Osteocyte (in vitro differentiated cells): ENCODE measurements at regions not wholly inside any gene's neighbourhood (a gene's known extent, or its start where the extent isn't known, plus 50 kb on each side); places are given as distances from the start of the nearest gene placed in this dataset.

ENCODE experiments used
- DNase-seq: peaks from one replicate; pipeline ENCODE4 v3.0.0; 2021; ENCODE audit warnings: mixed read lengths; ENCODE audit not compliant: unreplicated experiment; ENCODE audit errors: extremely low spot score
- H3K27ac Mint-ChIP-seq: one replicate; pipeline ENCODE4 v1.8.0; 2021; ENCODE audit warnings: mild to moderate bottlenecking, mixed read lengths; ENCODE audit not compliant: unreplicated experiment
- H3K27me3 Mint-ChIP-seq: one replicate; pipeline ENCODE4 v1.8.0; 2021; ENCODE audit warnings: mixed read lengths; ENCODE audit not compliant: unreplicated experiment
- H3K36me3 Mint-ChIP-seq: one replicate; pipeline ENCODE4 v1.8.0; 2021; ENCODE audit warnings: mixed read lengths; ENCODE audit not compliant: unreplicated experiment
- H3K4me1 Mint-ChIP-seq: one replicate; pipeline ENCODE4 v1.8.0; 2021; ENCODE audit warnings: mixed read lengths; ENCODE audit not compliant: unreplicated experiment
- H3K4me3 Mint-ChIP-seq: one replicate; pipeline ENCODE4 v1.8.0; 2021; ENCODE audit warnings: mild to moderate bottlenecking, moderate library complexity, mixed read lengths; ENCODE audit not compliant: unreplicated experiment
- H3K9me3 Mint-ChIP-seq: one replicate; pipeline ENCODE4 v1.8.0; 2021; ENCODE audit warnings: mixed read lengths; ENCODE audit not compliant: unreplicated experiment
- TF ChIP-seq, protein P1 (sequence below): fragments of 200-600 bp; sonication (generic); IDR thresholded peaks from 2 replicates; pipeline ENCODE4 v1.5.0; 2021; ENCODE audit warnings: antibody characterized with exemption, mild to moderate bottlenecking, moderate library complexity

DNA sequence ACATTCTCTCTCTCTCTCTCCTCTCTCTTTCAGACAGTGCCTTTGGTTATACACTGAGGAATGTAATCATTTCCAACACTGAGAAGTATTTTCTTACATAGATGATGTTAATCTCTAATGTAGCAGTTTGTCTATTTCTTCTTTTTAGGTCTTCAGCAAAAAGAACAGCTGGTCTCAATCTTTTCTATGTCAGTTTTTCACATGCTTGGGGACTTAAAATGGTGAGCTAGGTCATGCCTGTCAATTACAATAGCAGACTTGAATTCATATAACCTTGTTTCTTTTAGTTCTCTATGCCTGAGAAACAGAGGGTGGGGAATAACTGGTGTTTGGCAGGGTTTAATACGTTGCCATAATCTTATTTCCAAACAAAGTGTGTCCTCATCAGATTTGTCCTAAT, 786.2 kb downstream of the SQOR start:
- Mint-ChIP-seq H3K9me3 (peaks cover 23% of the 10 kb centered on the region), H3K4me3 (no peak overlapping the region), H3K36me3 (no peaks in the 10 kb centered on the region), H3K4me1 (no peaks in the 10 kb centered on the region), H3K27ac (no peak overlapping the region), H3K27me3 (no peaks in the 10 kb centered on the region)
- TF ChIP-seq, protein P1, sequence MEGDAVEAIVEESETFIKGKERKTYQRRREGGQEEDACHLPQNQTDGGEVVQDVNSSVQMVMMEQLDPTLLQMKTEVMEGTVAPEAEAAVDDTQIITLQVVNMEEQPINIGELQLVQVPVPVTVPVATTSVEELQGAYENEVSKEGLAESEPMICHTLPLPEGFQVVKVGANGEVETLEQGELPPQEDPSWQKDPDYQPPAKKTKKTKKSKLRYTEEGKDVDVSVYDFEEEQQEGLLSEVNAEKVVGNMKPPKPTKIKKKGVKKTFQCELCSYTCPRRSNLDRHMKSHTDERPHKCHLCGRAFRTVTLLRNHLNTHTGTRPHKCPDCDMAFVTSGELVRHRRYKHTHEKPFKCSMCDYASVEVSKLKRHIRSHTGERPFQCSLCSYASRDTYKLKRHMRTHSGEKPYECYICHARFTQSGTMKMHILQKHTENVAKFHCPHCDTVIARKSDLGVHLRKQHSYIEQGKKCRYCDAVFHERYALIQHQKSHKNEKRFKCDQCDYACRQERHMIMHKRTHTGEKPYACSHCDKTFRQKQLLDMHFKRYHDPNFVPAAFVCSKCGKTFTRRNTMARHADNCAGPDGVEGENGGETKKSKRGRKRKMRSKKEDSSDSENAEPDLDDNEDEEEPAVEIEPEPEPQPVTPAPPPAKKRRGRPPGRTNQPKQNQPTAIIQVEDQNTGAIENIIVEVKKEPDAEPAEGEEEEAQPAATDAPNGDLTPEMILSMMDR = no peak
- no peak for DNase-seq

DNA sequence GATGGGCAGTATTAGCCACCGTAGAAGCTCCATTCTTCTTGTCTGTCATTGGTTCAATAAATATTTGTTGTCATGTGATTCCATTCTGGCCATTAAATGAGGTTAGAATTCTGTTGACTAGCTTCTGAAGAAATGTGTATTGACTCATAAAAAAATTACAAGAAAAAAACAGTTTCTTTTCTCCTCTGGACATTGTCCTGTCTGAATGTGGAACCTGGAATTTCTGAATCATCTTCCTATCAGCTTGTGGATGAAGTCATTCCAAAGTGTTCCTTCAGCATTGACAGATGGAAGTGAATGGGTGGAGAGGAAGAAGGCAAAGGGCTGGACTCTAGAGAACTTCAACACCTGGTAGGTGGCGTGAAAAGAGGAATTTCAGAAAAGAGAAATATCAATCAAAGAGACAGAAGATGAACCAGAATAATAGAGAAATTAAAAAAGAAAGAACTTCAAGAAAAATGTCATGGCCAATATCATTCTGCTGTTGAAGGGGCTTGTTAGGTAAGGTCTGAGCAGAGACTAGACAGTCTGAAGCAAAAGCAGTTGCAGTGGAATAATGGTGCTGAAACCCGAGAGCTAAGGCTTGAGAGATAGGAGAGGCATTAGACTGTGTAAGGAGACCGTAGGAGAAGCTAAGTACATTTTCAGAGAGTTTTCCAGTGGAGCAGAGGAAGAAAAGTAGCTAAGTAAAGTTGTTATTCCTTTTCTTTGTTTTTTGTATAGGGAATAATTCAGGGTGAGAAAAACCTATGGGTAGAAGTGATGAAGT, 806.6 kb downstream of the SQOR start:
- H3K4me1 Mint-ChIP-seq = no peaks in the 10 kb centered on the region
- peaks cover 20% of the 10 kb centered on the region for H3K9me3 Mint-ChIP-seq
- H3K4me3 Mint-ChIP-seq = no peak overlapping the region
- no peak for DNase-seq
- H3K27ac Mint-ChIP-seq = no peak overlapping the region
- TF ChIP-seq, protein P1 = no peak
- H3K36me3 Mint-ChIP-seq = no peaks in the 10 kb centered on the region
- H3K27me3 Mint-ChIP-seq = no peaks in the 10 kb centered on the region

DNA sequence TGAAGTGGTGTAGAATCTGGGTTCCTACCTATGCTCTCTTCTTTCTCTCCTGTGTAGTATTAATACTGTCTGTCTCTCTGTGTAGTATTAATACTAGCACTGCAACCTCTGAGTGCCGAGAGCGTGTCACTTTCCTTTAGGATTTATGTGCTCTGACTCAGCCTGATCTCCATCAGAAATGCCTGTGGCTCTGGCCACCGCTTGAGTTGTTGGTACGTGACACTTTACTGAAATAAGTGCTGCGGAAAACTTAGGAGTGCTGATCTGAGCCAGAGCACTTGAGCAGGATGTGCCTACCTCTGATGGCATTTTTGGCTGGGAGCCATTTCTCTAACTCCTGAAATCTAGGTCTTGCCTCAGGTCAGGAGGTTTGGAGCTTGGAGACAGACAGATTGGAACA, 807.4 kb downstream of the SQOR start:
- Mint-ChIP-seq H3K36me3 (no peaks in the 10 kb centered on the region), H3K4me1 (no peaks in the 10 kb centered on the region), H3K4me3 (no peak overlapping the region), H3K27ac (no peak overlapping the region), H3K9me3 (peaks cover 20% of the 10 kb centered on the region), H3K27me3 (no peaks in the 10 kb centered on the region)
- no peak for DNase-seq
- TF ChIP-seq, protein P1 = no peak

DNA sequence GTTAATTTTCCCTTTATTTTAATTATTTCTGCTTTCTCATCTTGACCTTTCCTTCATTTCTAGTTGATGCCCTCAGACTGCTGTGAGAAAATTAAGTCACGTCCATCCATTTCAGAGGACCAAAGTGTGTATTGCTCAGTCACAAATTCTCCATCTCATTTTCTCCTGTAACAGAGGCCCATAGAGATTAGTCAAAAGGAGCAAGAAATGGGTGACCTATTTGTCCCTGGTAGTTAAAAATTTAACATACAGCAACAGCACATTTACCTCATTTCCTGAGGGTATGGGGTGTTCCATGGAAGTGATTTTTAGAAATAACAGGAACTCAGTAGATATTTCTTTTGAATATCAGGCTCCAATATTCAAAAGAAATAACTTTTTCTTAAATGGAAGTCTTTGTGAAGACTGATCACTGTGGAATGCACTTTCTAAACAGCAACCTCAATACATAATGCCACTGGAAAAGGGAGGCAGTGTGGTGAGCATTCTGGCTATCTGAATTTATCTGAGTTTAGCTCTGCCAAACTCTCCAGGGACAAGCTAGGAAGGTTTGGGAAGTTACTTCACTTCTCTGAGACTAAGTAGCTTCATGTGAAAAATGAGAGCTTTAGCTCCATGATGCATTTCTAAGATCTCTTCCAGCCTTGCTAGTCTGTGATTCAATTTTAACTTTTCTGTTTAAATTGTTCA, 808.2 kb downstream of the SQOR start:
- TF ChIP-seq, protein P1 = no peak
- H3K4me1 Mint-ChIP-seq = no peaks in the 10 kb centered on the region
- no peak overlapping the region for H3K4me3 Mint-ChIP-seq
- no peaks in the 10 kb centered on the region for H3K27me3 Mint-ChIP-seq
- no peak overlapping the region for H3K27ac Mint-ChIP-seq
- peaks cover 20% of the 10 kb centered on the region for H3K9me3 Mint-ChIP-seq
- no peaks in the 10 kb centered on the region for H3K36me3 Mint-ChIP-seq
- no peak for DNase-seq

DNA sequence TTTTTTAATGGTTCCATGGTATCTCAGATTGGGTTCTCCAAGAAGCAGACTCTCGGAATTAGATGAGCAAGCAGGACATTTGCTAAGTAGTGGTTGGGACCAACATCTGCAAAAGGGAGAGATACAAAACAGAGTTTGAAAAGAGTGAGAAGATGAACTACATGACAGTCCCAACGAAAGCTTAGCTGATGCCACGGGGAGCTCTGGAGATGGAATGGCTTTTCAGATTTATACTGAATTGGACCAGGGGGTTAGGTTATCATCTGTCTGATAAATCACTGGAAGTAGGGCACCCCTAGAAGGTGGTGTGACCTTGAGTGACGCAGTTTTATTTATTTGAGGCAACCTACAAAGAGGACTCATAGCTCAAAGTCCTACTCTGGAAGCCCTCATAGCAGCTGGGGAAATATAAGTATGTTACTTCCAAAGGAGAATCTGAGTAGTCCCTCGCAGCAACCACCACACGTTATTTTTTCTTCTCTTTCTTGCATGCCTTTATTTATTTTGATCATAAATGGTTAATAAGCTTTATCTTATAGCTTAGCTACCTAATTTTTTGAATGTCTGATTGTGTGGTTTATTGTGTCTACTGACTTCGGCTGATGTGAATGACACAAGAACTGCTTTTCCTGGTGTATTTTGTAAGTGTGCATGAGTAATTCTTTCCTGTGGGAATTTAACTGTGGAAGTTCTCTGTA, 815.4 kb downstream of the SQOR start:
- Mint-ChIP-seq H3K27ac (no peak overlapping the region), H3K4me1 (no peaks in the 10 kb centered on the region), H3K9me3 (peaks cover 19% of the 10 kb centered on the region), H3K4me3 (no peak overlapping the region), H3K27me3 (no peaks in the 10 kb centered on the region), H3K36me3 (no peaks in the 10 kb centered on the region)
- no peak for DNase-seq
- TF ChIP-seq, protein P1 = no peak
